ENCODE measurements at regions not wholly inside any gene's neighbourhood (a gene's known extent, or its start where the extent isn't known, plus 50 kb on each side); places are given as distances from the start of the nearest gene placed in this dataset.
A peak's percentile ranks its signal among the peaks of the same experiment; 100 is the strongest.
"Not testable (repeated sequence)": the region's sequence is repeated elsewhere in the genome, so short reads cannot be mapped to it uniquely, and the experiment has no call there.

DNA sequence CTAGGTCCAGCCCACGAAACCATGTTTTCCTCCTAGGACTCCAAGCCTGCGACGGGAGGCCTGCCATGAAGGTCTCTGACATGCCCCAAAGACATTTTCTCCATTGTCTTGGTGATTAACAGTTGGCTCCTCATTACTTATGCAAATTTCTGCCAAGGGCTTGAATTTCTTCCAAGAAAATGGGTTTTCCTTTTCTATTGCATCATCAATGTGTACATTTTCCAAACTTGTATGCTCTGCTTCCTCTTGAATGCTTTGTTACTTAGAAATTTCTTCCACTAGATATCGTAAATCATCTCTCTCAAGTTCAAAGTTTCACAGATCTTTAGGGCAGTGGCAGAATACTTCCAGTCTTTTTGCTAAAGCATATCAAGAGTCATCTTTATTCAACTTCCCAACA, 1792.7 kb upstream of the CDH9 start:
- no peak overlapping the region for H3K4me3 ChIP-seq
- in situ Hi-C loops (cut with MboI; ENCODE audit: low pct_unique_long_range_greater_than_20kb in 2 of 9, low sequenced_read_pairs in 9 of 9, unreplicated experiment in 9 of 9): no loop called here
- H3K27ac ChIP-seq: no peak overlapping the region

DNA sequence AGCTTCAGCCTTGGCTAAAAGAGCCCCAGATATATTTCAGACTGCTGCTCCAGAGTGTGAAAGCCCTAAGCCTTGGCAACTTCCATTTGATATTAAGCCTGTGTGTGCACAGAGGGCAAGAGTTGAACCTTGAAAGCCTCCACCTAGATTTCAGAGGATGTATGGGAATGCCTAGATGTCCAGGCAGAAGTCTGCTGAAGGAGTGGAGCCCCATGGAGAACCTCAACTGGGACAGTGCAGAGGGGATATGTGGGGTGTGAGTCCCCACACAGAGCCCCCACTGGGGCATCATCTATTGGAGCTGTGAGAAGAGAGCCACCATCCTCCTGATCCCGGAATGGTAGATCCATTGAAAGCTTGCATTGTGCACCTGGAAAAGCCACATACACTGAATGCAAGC, 1784.8 kb upstream of the CDH9 start:
- WGBS, 10 experiments: 17 to 100% (median 100%) methylated on average over 1 of the region's 1 CpG; no CpG with 5 or more reads in 5 of the 10 experiments
- no peak overlapping the region for H3K27ac ChIP-seq
- H3K4me1 ChIP-seq (replicated peaks in 1 of 2): no peaks in the 10 kb centered on the region
- ATAC-seq (replicated peaks in 6 of 8): no peak
- in situ Hi-C loops (cut with MboI; ENCODE audit: low pct_unique_long_range_greater_than_20kb in 2 of 9, low sequenced_read_pairs in 9 of 9, unreplicated experiment in 9 of 9): no loop called here
- no peak overlapping the region for H3K4me3 ChIP-seq

More for the DNA sequence above, 1792.7 kb upstream of the CDH9 start:
- 0 to 100% (median 80%) methylated on average over 1 to 4 of the region's 4 CpGs for WGBS, 10 experiments
- no peak for ATAC-seq (replicated peaks in 6 of 8)
- H3K4me1 ChIP-seq (replicated peaks in 1 of 2): no peaks in the 10 kb centered on the region

DNA sequence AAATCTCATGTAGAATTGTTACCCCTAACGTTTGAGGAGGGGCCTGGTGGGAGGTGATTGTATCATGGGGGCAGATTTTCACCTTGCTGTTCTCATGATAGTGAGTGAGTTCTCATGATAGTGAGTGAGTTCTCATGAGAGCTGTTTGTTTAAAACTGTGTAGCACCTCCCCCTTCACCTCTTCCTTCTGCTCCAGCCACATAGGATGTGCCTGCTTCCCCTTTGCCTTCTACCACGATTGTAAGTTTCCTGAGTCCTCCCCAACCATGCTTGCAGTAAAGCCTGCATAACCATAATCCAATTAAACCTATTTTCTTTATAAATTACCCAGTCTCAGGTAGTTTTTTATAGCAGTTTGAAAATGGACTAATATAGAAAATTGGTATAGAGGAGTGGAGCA, 1783.7 kb upstream of the CDH9 start:
- 0 to 71% (median 17%) methylated on average over 1 to 2 of the region's 2 CpGs; no CpG with 5 or more reads in 2 of the 10 experiments for WGBS, 10 experiments
- Histone ChIP-seq H3K4me3 (no peak overlapping the region), H3K4me1 (replicated peaks in 1 of 2) (no peaks in the 10 kb centered on the region), H3K27ac (no peak overlapping the region)
- in situ Hi-C loops (cut with MboI; ENCODE audit: low pct_unique_long_range_greater_than_20kb in 2 of 9, low sequenced_read_pairs in 9 of 9, unreplicated experiment in 9 of 9): no loop called here
- no peak for ATAC-seq (replicated peaks in 6 of 8)

DNA sequence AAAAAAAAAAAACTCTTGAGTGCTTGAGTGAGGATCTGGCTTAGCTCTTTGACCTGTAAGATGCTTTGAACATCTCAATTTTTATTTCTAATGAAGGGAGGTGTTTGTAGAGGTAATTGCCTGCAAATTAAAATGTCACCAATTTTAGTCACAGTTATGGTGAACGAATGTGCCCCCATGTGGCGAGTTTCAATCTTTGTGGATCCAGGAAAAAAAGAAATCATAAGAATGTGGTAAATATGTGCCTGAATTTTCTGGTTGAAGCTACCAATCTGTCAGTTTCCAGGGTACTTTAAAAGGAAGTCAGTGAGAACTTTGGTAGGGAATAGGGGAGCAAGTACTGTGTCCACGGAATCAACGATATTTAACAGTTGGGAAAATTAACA, 1772.4 kb upstream of the CDH9 start:
- in situ Hi-C loops (cut with MboI; ENCODE audit: low pct_unique_long_range_greater_than_20kb in 2 of 9, low sequenced_read_pairs in 9 of 9, unreplicated experiment in 9 of 9): no loop called here
- no peaks in the 10 kb centered on the region for H3K4me1 ChIP-seq (replicated peaks in 1 of 2)
- WGBS, 10 experiments: 11 to 100% (median 83%) methylated on average over 2 to 4 of the region's 4 CpGs
- H3K4me3 ChIP-seq: no peak overlapping the region
- ATAC-seq (replicated peaks in 6 of 8): no peak
- no peak overlapping the region for H3K27ac ChIP-seq

DNA sequence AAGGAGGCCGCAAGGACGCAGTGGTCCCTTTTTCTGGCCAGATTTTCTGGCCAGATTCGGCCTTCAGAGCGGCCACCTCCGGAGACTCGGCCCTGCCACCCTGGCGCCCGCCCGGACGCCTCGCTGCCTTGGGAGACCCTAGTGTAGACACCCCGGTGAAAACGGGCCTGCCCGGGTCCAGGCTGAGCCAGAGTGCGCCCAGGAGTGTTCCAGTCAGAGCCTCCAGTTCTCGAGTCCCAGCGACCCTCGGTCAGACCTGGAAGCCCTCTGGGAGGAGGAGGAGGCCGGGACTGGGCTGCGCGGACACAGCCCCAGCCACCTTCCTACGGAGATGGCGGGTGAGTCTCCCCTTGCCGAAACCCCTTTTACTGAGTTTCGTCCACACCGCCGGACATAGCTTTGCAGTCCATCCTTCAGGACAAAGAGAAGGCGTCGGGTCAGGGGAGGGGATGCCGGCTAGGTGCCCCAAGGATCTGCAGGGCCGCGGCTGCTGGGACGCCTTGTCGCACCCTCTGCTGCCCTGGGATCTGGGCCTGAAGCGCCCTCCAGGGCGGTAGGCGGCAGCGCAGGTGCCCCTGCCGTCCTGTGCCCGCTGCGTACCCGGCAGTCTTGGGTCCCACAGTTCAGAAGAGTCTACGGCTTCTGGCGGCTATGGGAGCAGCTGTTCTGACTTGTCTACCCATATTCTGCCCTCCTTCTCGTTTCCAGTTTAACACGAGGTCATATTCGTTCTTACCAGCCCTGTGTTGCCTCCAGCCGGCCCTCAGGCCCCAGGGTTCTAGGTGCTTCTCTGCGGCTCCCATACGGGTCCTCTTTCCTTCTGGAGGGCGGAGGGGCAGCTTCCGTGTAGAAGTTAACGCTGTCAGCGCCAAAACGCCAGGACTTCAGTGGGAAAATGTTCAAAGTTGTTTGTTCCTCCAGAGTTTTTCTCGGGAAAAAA, 1771.7 kb upstream of the CDH9 start:
- no peak for ATAC-seq (replicated peaks in 6 of 8)
- Histone ChIP-seq H3K4me3 (no peak overlapping the region), H3K27ac (no peak overlapping the region), H3K4me1 (replicated peaks in 1 of 2) (no peaks in the 10 kb centered on the region)
- WGBS, 10 experiments: 0 to 100% (median 71%) methylated on average over 1 to 17 of the region's 56 CpGs; no CpG with 5 or more reads in 2 of the 10 experiments
- in situ Hi-C loops (cut with MboI; ENCODE audit: low pct_unique_long_range_greater_than_20kb in 2 of 9, low sequenced_read_pairs in 9 of 9, unreplicated experiment in 9 of 9): no loop called here

DNA sequence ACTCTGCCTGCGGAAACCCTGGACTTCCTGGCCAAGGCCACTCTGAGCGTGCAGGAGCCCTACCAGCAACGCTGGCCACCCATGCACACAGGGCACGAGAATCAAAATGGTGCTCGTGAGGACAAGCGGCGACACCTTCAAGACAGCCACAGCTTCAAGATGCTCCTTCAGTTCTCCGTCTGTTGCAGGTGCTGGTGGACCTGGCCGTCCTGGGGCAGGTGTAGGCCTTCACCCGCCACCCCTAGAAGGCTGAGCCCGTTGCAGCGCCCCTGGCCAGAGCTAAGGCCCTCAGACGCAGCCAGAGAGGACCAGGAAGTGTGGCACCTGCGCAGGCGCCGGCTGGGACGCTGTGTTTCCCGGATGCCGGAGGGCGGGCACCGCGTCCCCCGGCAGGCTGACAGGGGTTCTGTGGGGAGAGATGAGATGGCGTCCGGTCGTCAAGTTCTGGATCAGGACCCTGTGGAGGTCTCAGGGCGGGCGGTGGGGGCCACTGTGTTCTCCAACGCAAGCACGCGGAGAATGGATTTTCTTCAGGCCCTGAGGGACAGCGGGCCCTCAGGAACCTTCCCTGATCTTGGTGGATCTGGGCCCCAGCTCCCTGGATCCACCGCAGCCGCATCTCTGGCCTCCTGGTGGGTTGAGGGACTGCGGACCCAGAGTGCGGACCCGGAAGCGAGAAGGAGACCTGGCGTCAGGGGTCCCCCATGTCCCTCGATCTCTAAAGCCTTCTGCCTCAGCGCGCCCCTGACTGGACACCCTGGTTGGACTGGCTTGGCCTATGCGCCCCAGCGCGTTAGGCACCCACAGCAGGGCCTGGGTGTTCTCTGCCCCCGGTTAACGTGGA, 1770.8 kb upstream of the CDH9 start:
- no peaks in the 10 kb centered on the region for H3K4me1 ChIP-seq (replicated peaks in 1 of 2)
- in situ Hi-C loops (cut with MboI; ENCODE audit: low pct_unique_long_range_greater_than_20kb in 2 of 9, low sequenced_read_pairs in 9 of 9, unreplicated experiment in 9 of 9): no loop called here
- H3K27ac ChIP-seq: no peak overlapping the region
- no peak overlapping the region for H3K4me3 ChIP-seq
- ATAC-seq (replicated peaks in 6 of 8): no peak
- 37 to 100% (median 85%) methylated on average over 1 to 13 of the region's 47 CpGs; no CpG with 5 or more reads in 3 of the 10 experiments for WGBS, 10 experiments

DNA sequence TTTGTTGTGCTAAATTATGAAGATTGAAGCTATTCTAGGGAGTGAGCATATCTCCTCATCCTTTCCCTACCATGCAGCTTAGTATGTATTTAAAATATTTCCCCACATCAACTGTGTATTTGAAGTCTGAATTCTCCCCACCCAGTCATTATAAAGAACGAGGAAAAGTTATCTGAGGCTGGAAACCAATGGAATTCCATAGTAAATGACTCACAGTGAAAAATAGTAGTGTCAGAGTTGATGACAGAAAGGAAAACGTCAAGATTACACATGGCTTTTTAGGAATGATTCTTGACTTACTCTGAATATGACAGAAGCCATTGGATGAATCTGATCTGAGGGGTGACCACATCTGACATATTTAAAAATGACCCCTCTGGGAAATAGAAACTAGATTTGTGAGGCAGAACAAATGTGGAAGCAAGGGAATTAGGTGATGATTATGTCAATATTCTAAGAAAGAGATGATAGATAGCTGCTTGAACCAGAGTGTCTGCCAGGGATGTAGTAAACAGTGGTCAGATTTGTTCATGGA, 1768.9 kb upstream of the CDH9 start:
- 0 to 83% (median 35%) methylated on average over 1 to 2 of the region's 2 CpGs for WGBS, 10 experiments
- H3K4me3 ChIP-seq: no peak overlapping the region
- in situ Hi-C loops (cut with MboI; ENCODE audit: low pct_unique_long_range_greater_than_20kb in 2 of 9, low sequenced_read_pairs in 9 of 9, unreplicated experiment in 9 of 9): no loop called here
- no peak overlapping the region for H3K27ac ChIP-seq
- H3K4me1 ChIP-seq (replicated peaks in 1 of 2): no peaks in the 10 kb centered on the region
- peak in 6 of 8 experiments; percentile 17 to 90 (median 56) for ATAC-seq (replicated peaks in 6 of 8)

DNA sequence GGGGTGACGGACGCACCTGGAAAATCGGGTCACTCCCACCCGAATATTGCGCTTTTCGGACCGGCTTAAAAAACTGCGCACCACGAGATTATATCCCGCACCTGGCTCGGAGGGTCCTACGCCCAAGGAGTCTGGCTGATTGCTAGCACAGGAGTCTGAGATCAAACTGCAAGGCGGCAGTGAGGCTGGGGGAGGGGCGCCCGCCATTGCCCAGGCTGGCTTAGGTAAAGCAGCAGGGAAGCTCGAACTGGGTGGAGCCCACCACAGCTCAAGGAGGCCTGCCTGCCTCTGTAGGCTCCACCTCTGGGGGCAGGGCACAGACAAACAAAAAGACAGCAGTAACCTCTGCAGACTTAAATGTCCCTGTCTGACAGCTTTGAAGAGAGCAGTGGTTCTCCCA, 1760.6 kb upstream of the CDH9 start:
- in situ Hi-C loops (cut with MboI; ENCODE audit: low pct_unique_long_range_greater_than_20kb in 2 of 9, low sequenced_read_pairs in 9 of 9, unreplicated experiment in 9 of 9); H3K4me1 ChIP-seq (replicated peaks in 1 of 2); ATAC-seq (replicated peaks in 6 of 8); H3K4me3 ChIP-seq; H3K27ac ChIP-seq: not testable (repeated sequence)
- no CpG with 5 or more reads among the region's 16 CpGs for WGBS, 10 experiments

DNA sequence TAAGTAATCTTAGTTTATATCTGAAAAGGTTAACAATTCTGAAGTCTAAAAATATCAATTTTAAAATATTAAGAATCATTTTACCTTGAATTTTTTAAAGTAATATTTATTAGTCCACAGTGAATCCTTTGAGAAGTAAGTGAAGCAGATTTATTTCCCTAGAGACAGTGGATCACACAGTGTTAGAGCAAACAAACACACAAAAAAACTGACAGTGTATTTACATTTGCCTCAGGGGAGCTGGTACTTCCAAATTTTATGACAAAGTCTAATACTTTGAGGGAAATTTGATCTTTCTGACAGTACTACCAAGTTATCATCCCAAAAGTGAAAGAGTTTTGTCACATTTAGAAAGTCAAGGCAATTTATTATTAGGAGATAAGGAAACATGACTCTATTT, 1750.6 kb upstream of the CDH9 start:
- Histone ChIP-seq H3K4me3 (no peak overlapping the region), H3K4me1 (replicated peaks in 1 of 2) (no peaks in the 10 kb centered on the region), H3K27ac (no peak overlapping the region)
- in situ Hi-C loops (cut with MboI; ENCODE audit: low pct_unique_long_range_greater_than_20kb in 2 of 9, low sequenced_read_pairs in 9 of 9, unreplicated experiment in 9 of 9): no loop called here
- no peak for ATAC-seq (replicated peaks in 6 of 8)

DNA sequence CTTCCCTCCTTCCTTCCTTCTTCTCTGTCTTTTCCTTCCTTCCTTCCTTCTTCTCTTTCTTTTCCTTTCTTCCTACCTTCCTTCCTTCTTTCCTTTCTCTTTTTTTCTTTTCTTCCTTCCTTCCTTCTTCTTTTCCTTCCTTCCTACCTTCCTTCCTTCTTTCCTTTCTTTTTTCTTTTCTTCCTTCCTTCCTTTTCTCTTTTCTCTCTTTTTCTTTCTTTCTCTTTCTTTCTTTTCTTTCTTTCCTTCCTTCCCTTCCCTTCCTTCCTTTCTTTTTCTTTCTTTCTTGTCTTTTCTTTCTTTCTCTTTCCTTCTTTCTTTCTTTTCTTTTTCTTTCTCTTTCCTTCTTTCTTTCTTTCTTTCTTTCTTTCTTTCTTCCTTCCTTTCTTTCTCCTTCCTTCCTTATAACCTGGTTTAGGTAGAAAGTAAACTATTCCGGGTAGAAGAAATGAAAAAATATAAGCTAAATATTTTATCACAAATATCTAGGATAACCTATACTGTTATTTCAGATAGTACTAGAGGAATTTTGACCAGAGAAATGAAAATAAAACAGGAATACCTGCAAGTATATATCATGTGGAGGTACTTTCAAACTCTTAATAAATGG, 1741.8 kb upstream of the CDH9 start:
- Histone ChIP-seq H3K4me3 (no peak overlapping the region), H3K27ac (no peak overlapping the region), H3K4me1 (replicated peaks in 1 of 2) (no peaks in the 10 kb centered on the region)
- in situ Hi-C loops (cut with MboI; ENCODE audit: low pct_unique_long_range_greater_than_20kb in 2 of 9, low sequenced_read_pairs in 9 of 9, unreplicated experiment in 9 of 9): no loop called here
- 1 to 100% (median 71%) methylated on average over 1 of the region's 1 CpG; no CpG with 5 or more reads in 1 of the 10 experiments for WGBS, 10 experiments
- no peak for ATAC-seq (replicated peaks in 6 of 8)

DNA sequence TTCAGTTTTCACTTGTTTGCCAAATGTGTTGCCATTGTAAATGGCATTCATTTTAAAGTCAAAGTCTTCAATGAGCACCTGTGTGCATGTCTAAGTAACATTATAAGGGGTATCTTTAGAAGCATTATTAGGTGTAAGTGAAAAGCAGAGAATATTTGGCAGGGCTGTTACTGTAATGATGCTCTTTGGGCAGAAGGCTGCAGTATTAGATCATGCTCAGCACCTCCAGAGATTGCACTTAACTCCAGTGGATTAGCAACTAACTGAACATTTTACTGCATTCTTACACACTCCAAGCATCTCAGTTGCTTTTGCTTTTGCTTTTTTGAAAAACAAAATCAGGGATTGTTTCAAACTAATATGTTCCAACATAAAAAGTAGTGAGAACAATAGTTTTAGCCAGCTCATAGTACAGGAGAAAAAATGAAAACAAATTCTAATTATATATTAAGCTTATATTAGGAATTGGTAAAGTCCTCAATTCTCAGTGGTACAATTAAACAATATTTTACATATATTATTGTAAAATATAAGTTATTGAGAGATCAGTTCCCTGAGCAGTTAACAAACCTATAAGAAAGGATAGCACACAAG, 1740.9 kb upstream of the CDH9 start:
- Histone ChIP-seq H3K4me1 (replicated peaks in 1 of 2) (no peaks in the 10 kb centered on the region), H3K4me3 (no peak overlapping the region), H3K27ac (no peak overlapping the region)
- ATAC-seq (replicated peaks in 6 of 8): peak in 6 of 8 experiments; percentile 35 to 83 (median 42)
- in situ Hi-C loops (cut with MboI; ENCODE audit: low pct_unique_long_range_greater_than_20kb in 2 of 9, low sequenced_read_pairs in 9 of 9, unreplicated experiment in 9 of 9): no loop called here

DNA sequence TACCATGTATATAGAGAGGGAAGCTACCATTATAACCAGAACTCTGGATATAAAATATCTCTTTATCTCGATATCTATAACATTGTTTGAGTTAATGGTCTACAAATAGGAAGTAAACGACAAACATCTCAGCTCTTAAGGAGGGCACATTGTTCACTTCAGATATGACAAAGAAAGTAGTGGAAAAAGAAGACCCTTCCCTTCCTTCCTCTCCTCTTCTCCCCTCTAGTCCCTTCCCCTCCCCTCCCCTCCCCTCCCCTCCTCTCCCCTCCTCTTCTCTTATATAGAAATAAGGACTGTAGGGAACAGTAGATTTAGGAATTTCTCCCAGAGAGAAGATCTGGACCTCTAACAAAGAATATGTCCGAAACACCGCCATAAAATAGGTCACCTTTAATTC, 1731.9 kb upstream of the CDH9 start:
- in situ Hi-C loops (cut with MboI; ENCODE audit: low pct_unique_long_range_greater_than_20kb in 2 of 9, low sequenced_read_pairs in 9 of 9, unreplicated experiment in 9 of 9): no loop called here
- 0 to 100% (median 85%) methylated on average over 1 to 4 of the region's 4 CpGs for WGBS, 10 experiments
- ATAC-seq (replicated peaks in 6 of 8): no peak

More for the DNA sequence above, 1731.9 kb upstream of the CDH9 start:
- H3K4me3 ChIP-seq: no peak overlapping the region
- H3K4me1 ChIP-seq (replicated peaks in 1 of 2): peaks cover 0 to 3% of the 10 kb centered on the region in 2 donors
- no peak overlapping the region for H3K27ac ChIP-seq
